Gastroesophageal sphincter (tissue), 3 donors: ENCODE measurements at regions not wholly inside any gene's neighbourhood (a gene's known extent, or its start where the extent isn't known, plus 50 kb on each side); places are given as distances from the start of the nearest gene placed in this dataset.
"Not testable (repeated sequence)": the region's sequence is repeated elsewhere in the genome, so short reads cannot be mapped to it uniquely, and the experiment has no call there.

Experiments
- CTCF ChIP-seq, 4 experiments: fragments of 200-600 bp in 2 of 4; fragments of 450-650 bp in 2 of 4; sonication (generic) in 1 of 4; IDR thresholded peaks; one replicate each; pipeline ENCODE4 v1.5.1; 2017 to 2019; ENCODE audit warnings: antibody characterized with exemption in 4 of 4, mild to moderate bottlenecking in 2 of 4, moderate library complexity in 2 of 4
- POLR2A ChIP-seq, 2 donors: fragments of 450-650 bp; IDR thresholded peaks; one replicate each; pipeline ENCODE4 v1.6.1; 2017; ENCODE audit warnings: antibody characterized with exemption in 2 of 2, mild to moderate bottlenecking in 2 of 2, moderate library complexity in 1 of 2

GRCh38 chr3:20517316-20517715, 331.3 kb upstream of the SGO1 start:
- TF ChIP-seq CTCF, POLR2A (IDR thresholded peaks at IDR 0.05): not testable (repeated sequence)
